ENCODE measurements at regions not wholly inside any gene's neighbourhood (a gene's known extent, or its start where the extent isn't known, plus 50 kb on each side); places are given as distances from the start of the nearest gene placed in this dataset.

GRCh38 chr4:29390921-29391320 is 1329.2 kb upstream of the PCDH7 start:
- Histone ChIP-seq H3K9me3 (no peaks in the 10 kb centered on the region), H3K36me3 (replicated peaks in 1 of 2; ENCODE audit: control insufficient read depth in 1 of 2, insufficient read depth in 2 of 2, low read length in 1 of 2) (no peaks in the 10 kb centered on the region), H3F3A (replicated peaks; ENCODE audit: insufficient read depth) (no peaks in the 10 kb centered on the region), H3K4me2 (no peak overlapping the region), H2AFZ (ENCODE audit: low read depth) (no peak overlapping the region), H4K20me1 (ENCODE audit: insufficient read depth) (no peaks in the 10 kb centered on the region), H3K9me2 (no peaks in the 10 kb centered on the region), H3K27ac (ENCODE audit: low read depth in 2 of 2, low read length in 1 of 2) (no peak overlapping the region), H3K9ac (no peak overlapping the region), H3K27me3 (ENCODE audit: insufficient read depth) (no peaks in the 10 kb centered on the region), H3K4me1 (ENCODE audit: control insufficient read depth in 1 of 2, insufficient read depth in 2 of 2, low read depth in 1 of 2, low read length in 1 of 2) (no peaks in the 10 kb centered on the region), H3K79me2 (ENCODE audit: insufficient read depth) (no peaks in the 10 kb centered on the region), H3K4me3 (ENCODE audit: low read depth in 2 of 2, low read length in 1 of 2) (no peak overlapping the region)
- CTCF ChIA-PET, result no interaction called here
- DNase-seq, result no peak
- TF ChIP-seq RXRA (IDR thresholded peaks at IDR 0.05; ENCODE audit: borderline replicate concordance, low read depth) (no peak), MXI1 (IDR thresholded peaks at IDR 0.05; ENCODE audit: low read depth, low read length) (no peak), NRF1 (IDR thresholded peaks at IDR 0.05; ENCODE audit: low read depth, low read length) (no peak), USF1 (IDR thresholded peaks at IDR 0.05; ENCODE audit: borderline replicate concordance, low read depth) (no peak), TAF1 (IDR thresholded peaks at IDR 0.05; ENCODE audit: borderline replicate concordance, low read depth, low read length) (no peak), EZH2phosphoT487 (IDR thresholded peaks at IDR 0.05; ENCODE audit: borderline replicate concordance, low read depth) (no peak), YY1 (IDR thresholded peaks at IDR 0.05; ENCODE audit: low read depth) (no peak), TEAD4 (IDR thresholded peaks at IDR 0.05; ENCODE audit: borderline replicate concordance, insufficient read depth) (no peak), NFIC (IDR thresholded peaks at IDR 0.05; ENCODE audit: borderline replicate concordance) (no peak), ELF1 (IDR thresholded peaks at IDR 0.05) (no peak), ZBTB33 (IDR thresholded peaks at IDR 0.05; ENCODE audit: borderline replicate concordance, low read depth) (no peak), FOSL2 (IDR thresholded peaks at IDR 0.05; ENCODE audit: borderline replicate concordance, low read depth) (no peak), IRF3 (IDR thresholded peaks at IDR 0.05; ENCODE audit: low read depth, low read length) (no peak), POLR2AphosphoS5 (IDR thresholded peaks at IDR 0.05; ENCODE audit: low read depth, low read length) (no peak), PBX3 (IDR thresholded peaks at IDR 0.05) (no peak), RAD21 (IDR thresholded peaks at IDR 0.05; ENCODE audit: low read length) (no peak)
- POLR2A ChIA-PET, result no interaction called here
- 7% methylated on average over 1 of the region's 1 CpG for WGBS (ENCODE audit: low lambda C conversion rate)

Data from SK-N-SH (cell line).